H9 (cell line): ENCODE measurements at regions not wholly inside any gene's neighbourhood (a gene's known extent, or its start where the extent isn't known, plus 50 kb on each side); places are given as distances from the start of the nearest gene placed in this dataset.

Source experiments
- DNase-seq: peaks from one replicate; pipeline ENCODE4 v3.0.0-alpha.2; 2017
- H2AFZ ChIP-seq: one replicate; pipeline ENCODE4 v1.6.1; 2013; ENCODE audit warnings: mild to moderate bottlenecking, low read length, control low read depth, moderate library complexity
- H2AK5ac ChIP-seq: 2 replicates; pipeline ENCODE4 v1.6.1; 2013; ENCODE audit warnings: low read length, control low read depth, mixed read lengths; ENCODE audit not compliant: insufficient read length
- H2BK120ac ChIP-seq: one replicate; pipeline ENCODE4 v1.6.1; 2013; ENCODE audit warnings: low read depth, mild to moderate bottlenecking, low read length, control low read depth, inconsistent platforms; ENCODE audit not compliant: poor library complexity, severe bottlenecking
- H2BK12ac ChIP-seq: 2 replicates; pipeline ENCODE4 v1.6.1; 2013; ENCODE audit warnings: low read length, control low read depth, mixed read lengths, low read depth; ENCODE audit not compliant: insufficient read length
- H2BK15ac ChIP-seq: 2 replicates; pipeline ENCODE4 v1.6.1; 2013; ENCODE audit warnings: low read depth, low read length, control low read depth
- H2BK20ac ChIP-seq: one replicate; pipeline ENCODE4 v1.6.1; 2013; ENCODE audit warnings: low read depth, mild to moderate bottlenecking, low read length, control low read depth, inconsistent platforms; ENCODE audit not compliant: poor library complexity, severe bottlenecking
- H2BK5ac ChIP-seq: 2 replicates; pipeline ENCODE4 v1.6.1; 2013; ENCODE audit warnings: low read length, control low read depth, mixed read lengths; ENCODE audit not compliant: insufficient read length
- H3K14ac ChIP-seq: 2 replicates; pipeline ENCODE4 v1.6.1; 2013; ENCODE audit warnings: low read length, control low read depth; ENCODE audit not compliant: insufficient read depth
- H3K18ac ChIP-seq: 2 replicates; pipeline ENCODE4 v1.6.1; 2013; ENCODE audit warnings: low read depth, mild to moderate bottlenecking, mixed read lengths, low read length, control low read depth; ENCODE audit not compliant: insufficient read length
- H3K23ac ChIP-seq: 2 replicates; pipeline ENCODE4 v1.6.1; 2013; ENCODE audit warnings: low read length, control low read depth, mixed read lengths, low read depth; ENCODE audit not compliant: insufficient read length
- H3K23me2 ChIP-seq: 2 replicates; pipeline ENCODE4 v1.6.1; 2013; ENCODE audit warnings: low read depth, mild to moderate bottlenecking, mixed read lengths, low read length, control low read depth; ENCODE audit not compliant: insufficient read length, poor library complexity, severe bottlenecking
- H3K27ac ChIP-seq: 2 replicates; pipeline ENCODE4 v1.5.1; 2013; ENCODE audit warnings: low read length, control low read depth, mixed read lengths, low read depth; ENCODE audit not compliant: insufficient read length
- H3K27me3 ChIP-seq: 2 replicates; pipeline ENCODE4 v1.6.1; 2013; ENCODE audit warnings: low read length, control low read depth, inconsistent platforms; ENCODE audit not compliant: insufficient read depth
- H3K4ac ChIP-seq: 2 replicates; pipeline ENCODE4 v1.6.1; 2013; ENCODE audit warnings: low read depth, mild to moderate bottlenecking, control low read depth, inconsistent platforms, low read length, moderate library complexity
- H3K4me1 ChIP-seq: 2 replicates; pipeline ENCODE4 v1.6.1; 2013; ENCODE audit warnings: low read length, control low read depth, inconsistent platforms; ENCODE audit not compliant: insufficient read depth
- H3K4me2 ChIP-seq: 2 replicates; pipeline ENCODE4 v1.6.1; 2013; ENCODE audit warnings: low read length, control low read depth, mixed read lengths; ENCODE audit not compliant: insufficient read length, insufficient read depth
- H3K56ac ChIP-seq: 2 replicates; pipeline ENCODE4 v1.6.1; 2013; ENCODE audit warnings: low read depth, mild to moderate bottlenecking, mixed read lengths, low read length, control low read depth; ENCODE audit not compliant: insufficient read length
- H3K79me1 ChIP-seq: 2 replicates; pipeline ENCODE4 v1.6.1; 2013; ENCODE audit warnings: low read depth, mild to moderate bottlenecking, moderate library complexity, low read length, control low read depth, inconsistent platforms; ENCODE audit not compliant: insufficient read depth, poor library complexity, severe bottlenecking
- H3K79me2 ChIP-seq: 2 replicates; pipeline ENCODE4 v1.6.1; 2013; ENCODE audit warnings: low read length, control low read depth, inconsistent platforms; ENCODE audit not compliant: insufficient read depth
- H3K9ac ChIP-seq: 2 replicates; pipeline ENCODE4 v1.6.1; 2013; ENCODE audit warnings: low read length, control low read depth, mixed read lengths; ENCODE audit not compliant: insufficient read length; ENCODE audit errors: extremely low read depth
- H3K9me3 ChIP-seq: one replicate; pipeline ENCODE4 v1.6.1; 2013; ENCODE audit warnings: low read depth, low read length, inconsistent platforms; ENCODE audit not compliant: control insufficient read depth
- H3T11ph ChIP-seq: one replicate; pipeline ENCODE4 v1.6.1; 2013; ENCODE audit warnings: mild to moderate bottlenecking, low read length, control low read depth, inconsistent platforms
- H4K20me1 ChIP-seq: one replicate; pipeline ENCODE4 v1.6.1; 2013; ENCODE audit not compliant: control insufficient read depth, insufficient read length, insufficient read depth
- H4K5ac ChIP-seq: 2 replicates; pipeline ENCODE4 v1.6.1; 2013; ENCODE audit warnings: low read depth, mild to moderate bottlenecking, mixed read lengths, low read length, control low read depth; ENCODE audit not compliant: insufficient read length
- H4K8ac ChIP-seq: replicated peaks from 2 replicates; pipeline ENCODE4 v1.6.1; 2013; ENCODE audit warnings: low read length, control low read depth, mixed read lengths, low read depth; ENCODE audit not compliant: insufficient read length
- H4K91ac ChIP-seq: 2 replicates; pipeline ENCODE4 v1.6.1; 2013; ENCODE audit warnings: low read depth, mild to moderate bottlenecking, moderate library complexity, mixed read lengths, low read length, control low read depth; ENCODE audit not compliant: insufficient read length
- H3K27ac Mint-ChIP-seq, 3 experiments: 2 replicates in 2 of 3; 3 replicates in 1 of 3; pipeline ENCODE4 v1.8.0; 2020 to 2021; ENCODE audit warnings: mixed read lengths in 3 of 3, mild to moderate bottlenecking in 1 of 3, moderate library complexity in 1 of 3
- H3K27me3 Mint-ChIP-seq: 2 replicates; pipeline ENCODE4 v1.8.0; 2021; ENCODE audit warnings: low read depth, mild to moderate bottlenecking, moderate library complexity, mixed read lengths
- H3K36me3 Mint-ChIP-seq, 3 experiments: 2 replicates in 2 of 3; 3 replicates in 1 of 3; pipeline ENCODE4 v1.8.0; 2020 to 2021; ENCODE audit warnings: low read depth in 3 of 3, mixed read lengths in 3 of 3; ENCODE audit not compliant: insufficient read depth in 1 of 3
- H3K4me1 Mint-ChIP-seq, 2 experiments: 2 replicates each; pipeline ENCODE4 v1.8.0; 2020; ENCODE audit warnings: mixed read lengths in 2 of 2
- H3K4me3 Mint-ChIP-seq, 2 experiments: 2 replicates in 1 of 2; 3 replicates in 1 of 2; pipeline ENCODE4 v1.8.0; 2020 to 2021; ENCODE audit warnings: mild to moderate bottlenecking in 2 of 2, mixed read lengths in 2 of 2, moderate library complexity in 1 of 2
- H3K9me3 Mint-ChIP-seq, 2 experiments: 2 replicates in 1 of 2; 3 replicates in 1 of 2; pipeline ENCODE4 v1.8.0; 2020; ENCODE audit warnings: mild to moderate bottlenecking in 2 of 2, mixed read lengths in 2 of 2, moderate library complexity in 1 of 2
- WGBS: extraction: QIAGEN DNeasy Blood & Tissue Kit; methylation state at CpG from one replicate; pipeline ENCODE4 v1.1.7; 2013; ENCODE audit warnings: missing lambda C conversion rate, low lambda C conversion rate, mixed read lengths; ENCODE audit not compliant: insufficient read length; ENCODE audit errors: extremely low coverage; 5-methylcytosine and 5-hydroxymethylcytosine counted together
- TF ChIP-seq, protein P1 (sequence below): fragments of 200-600 bp; sonication (generic); conservative IDR thresholded peaks from 3 replicates; pipeline ENCODE4 v1.8.0; 2021; ENCODE audit warnings: antibody characterized with exemption, mild to moderate bottlenecking

DNA sequence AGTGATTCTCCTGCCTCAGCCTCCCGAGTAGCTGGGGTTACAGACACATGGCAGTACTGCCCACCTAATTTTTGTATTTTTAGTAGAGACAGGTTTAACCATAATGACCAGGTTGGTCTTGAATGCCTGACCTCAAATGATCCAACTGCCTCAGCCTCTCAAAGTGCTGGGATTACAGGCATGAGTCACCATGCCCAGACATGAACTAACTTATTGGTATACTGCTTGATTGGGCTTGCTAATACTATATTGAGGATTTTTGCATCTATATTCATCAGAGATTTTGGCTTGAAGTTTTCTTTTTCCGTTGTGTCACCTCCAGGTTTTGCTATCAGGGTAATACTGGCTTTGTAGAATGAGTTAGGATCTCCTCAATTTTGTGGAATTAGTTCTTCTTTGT lies 706.1 kb upstream of the HS6ST1 start:
- Histone ChIP-seq H4K5ac (no peak overlapping the region), H4K8ac (no peak overlapping the region), H3K23ac (no peak overlapping the region), H2BK5ac (no peak overlapping the region), H3K9me3 (no peaks in the 10 kb centered on the region), H3K23me2 (no peaks in the 10 kb centered on the region), H3K18ac (no peak overlapping the region), H3K4me2 (no peak overlapping the region), H2BK120ac (no peak overlapping the region), H3K9ac (no peak overlapping the region), H3K56ac (no peak overlapping the region), H3K4me1 (no peaks in the 10 kb centered on the region), H4K20me1 (no peaks in the 10 kb centered on the region), H3K27ac (no peak overlapping the region), H3K79me2 (no peaks in the 10 kb centered on the region), H2AFZ (no peak overlapping the region), H4K91ac (no peak overlapping the region), H3K79me1 (no peaks in the 10 kb centered on the region), H2AK5ac (no peak overlapping the region), H2BK15ac (no peak overlapping the region), H3K4ac (no peak overlapping the region), H2BK12ac (no peak overlapping the region), H3T11ph (no peak overlapping the region), H2BK20ac (no peak overlapping the region), H3K14ac (no peak overlapping the region), H3K27me3 (no peaks in the 10 kb centered on the region)
- DNase-seq, result no peak
- peaks cover 4% of the 10 kb centered on the region for H3K27me3 Mint-ChIP-seq
- no peaks in the 10 kb centered on the region for H3K4me1 Mint-ChIP-seq
- H3K27ac Mint-ChIP-seq, result no peak overlapping the region
- WGBS, result no CpG with 5 or more reads among the region's 2 CpGs
- H3K4me3 Mint-ChIP-seq, result no peak overlapping the region
- TF ChIP-seq, protein P1, sequence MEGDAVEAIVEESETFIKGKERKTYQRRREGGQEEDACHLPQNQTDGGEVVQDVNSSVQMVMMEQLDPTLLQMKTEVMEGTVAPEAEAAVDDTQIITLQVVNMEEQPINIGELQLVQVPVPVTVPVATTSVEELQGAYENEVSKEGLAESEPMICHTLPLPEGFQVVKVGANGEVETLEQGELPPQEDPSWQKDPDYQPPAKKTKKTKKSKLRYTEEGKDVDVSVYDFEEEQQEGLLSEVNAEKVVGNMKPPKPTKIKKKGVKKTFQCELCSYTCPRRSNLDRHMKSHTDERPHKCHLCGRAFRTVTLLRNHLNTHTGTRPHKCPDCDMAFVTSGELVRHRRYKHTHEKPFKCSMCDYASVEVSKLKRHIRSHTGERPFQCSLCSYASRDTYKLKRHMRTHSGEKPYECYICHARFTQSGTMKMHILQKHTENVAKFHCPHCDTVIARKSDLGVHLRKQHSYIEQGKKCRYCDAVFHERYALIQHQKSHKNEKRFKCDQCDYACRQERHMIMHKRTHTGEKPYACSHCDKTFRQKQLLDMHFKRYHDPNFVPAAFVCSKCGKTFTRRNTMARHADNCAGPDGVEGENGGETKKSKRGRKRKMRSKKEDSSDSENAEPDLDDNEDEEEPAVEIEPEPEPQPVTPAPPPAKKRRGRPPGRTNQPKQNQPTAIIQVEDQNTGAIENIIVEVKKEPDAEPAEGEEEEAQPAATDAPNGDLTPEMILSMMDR, result no peak
- H3K36me3 Mint-ChIP-seq, result peaks cover 0 to 2% (median 0%) of the 10 kb centered on the region in 3 experiments; a peak in 2 of 7 replicates
- H3K9me3 Mint-ChIP-seq, result peaks cover 2 to 3% of the 10 kb centered on the region in 2 experiments; a peak in 3 of 5 replicates
